ENCODE measurements at regions not wholly inside any gene's neighbourhood (a gene's known extent, or its start where the extent isn't known, plus 50 kb on each side); places are given as distances from the start of the nearest gene placed in this dataset.

- DNase-seq (ENCODE audit: low spot score): no peak
- Histone ChIP-seq H3K27ac (no peak overlapping the region), H3K27me3 (no peaks in the 10 kb centered on the region), H3K4me1 (no peaks in the 10 kb centered on the region), H3K36me3 (no peaks in the 10 kb centered on the region), H3K9me3 (no peaks in the 10 kb centered on the region), H3K4me3 (no peak overlapping the region)
- TF ChIP-seq CTCF (IDR thresholded peaks at IDR 0.05): no peak
These were observed 213.5 kb downstream of the CYRIA start for GRCh38 chr2:16452123-16452522.

GRCh38 chr2:16446706-16447105 is 218.9 kb downstream of the CYRIA start:
- DNase-seq (ENCODE audit: low spot score): no peak
- Histone ChIP-seq H3K4me1 (no peaks in the 10 kb centered on the region), H3K4me3 (no peak overlapping the region), H3K27ac (no peak overlapping the region), H3K27me3 (no peaks in the 10 kb centered on the region), H3K9me3 (no peaks in the 10 kb centered on the region), H3K36me3 (no peaks in the 10 kb centered on the region)
- no peak for TF ChIP-seq CTCF (IDR thresholded peaks at IDR 0.05)

- peak in 1 of 2 donors; percentile 18 for TF ChIP-seq CTCF (IDR thresholded peaks at IDR 0.05)
- Histone ChIP-seq H3K27me3 (no peaks in the 10 kb centered on the region), H3K9me3 (no peaks in the 10 kb centered on the region), H3K4me1 (no peaks in the 10 kb centered on the region), H3K4me3 (no peak overlapping the region), H3K36me3 (no peaks in the 10 kb centered on the region), H3K27ac (no peak overlapping the region)
- no peak for DNase-seq (ENCODE audit: low spot score)
These were observed 222.7 kb downstream of the CYRIA start for GRCh38 chr2:16442971-16443370.

- Histone ChIP-seq H3K4me1 (no peaks in the 10 kb centered on the region), H3K9me3 (no peaks in the 10 kb centered on the region), H3K27ac (no peak overlapping the region), H3K4me3 (no peak overlapping the region), H3K27me3 (no peaks in the 10 kb centered on the region), H3K36me3 (no peaks in the 10 kb centered on the region)
- no peak for DNase-seq (ENCODE audit: low spot score)
- TF ChIP-seq CTCF (IDR thresholded peaks at IDR 0.05): no peak
These were observed 224.2 kb downstream of the CYRIA start for GRCh38 chr2:16441431-16441830.

- no peak for TF ChIP-seq CTCF (IDR thresholded peaks at IDR 0.05)
- no peak for DNase-seq (ENCODE audit: low spot score)
- Histone ChIP-seq H3K4me1 (no peaks in the 10 kb centered on the region), H3K36me3 (no peaks in the 10 kb centered on the region), H3K9me3 (no peaks in the 10 kb centered on the region), H3K4me3 (no peak overlapping the region), H3K27ac (no peak overlapping the region), H3K27me3 (no peaks in the 10 kb centered on the region)
These were observed 224.7 kb downstream of the CYRIA start for GRCh38 chr2:16440898-16441297.

GRCh38 chr2:16438613-16439321 is 226.9 kb downstream of the CYRIA start:
- no peak overlapping the region for H3K4me3 ChIP-seq
- no peak for TF ChIP-seq CTCF (IDR thresholded peaks at IDR 0.05)
- H3K9me3 ChIP-seq: no peaks in the 10 kb centered on the region
- no peaks in the 10 kb centered on the region for H3K27me3 ChIP-seq
- no peaks in the 10 kb centered on the region for H3K36me3 ChIP-seq
- no peak for DNase-seq (ENCODE audit: low spot score)
- H3K27ac ChIP-seq: no peak overlapping the region
- H3K4me1 ChIP-seq: no peaks in the 10 kb centered on the region
